Lower lobe of right lung (tissue), 2 donors: ENCODE measurements at regions not wholly inside any gene's neighbourhood (a gene's known extent, or its start where the extent isn't known, plus 50 kb on each side); places are given as distances from the start of the nearest gene placed in this dataset.

Source experiments
- ATAC-seq, 2 donors: fragments of 200-7000 bp; cut with Tn5 transposase; one replicate each; pipeline ENCODE4 v1.9.1; 2020 to 2022; ENCODE audit warnings: mild to moderate bottlenecking in 2 of 2, moderate library complexity in 2 of 2
- DNase-seq: peaks from one replicate; pipeline ENCODE4 v3.0.0-alpha.2; 2020
- H3K27ac ChIP-seq: fragments of 200-600 bp; one replicate; pipeline ENCODE4 v1.8.0; 2022
- H3K27me3 ChIP-seq: fragments of 200-600 bp; one replicate; pipeline ENCODE4 v1.8.0; 2022; ENCODE audit warnings: low read depth
- H3K36me3 ChIP-seq: fragments of 200-600 bp; one replicate; pipeline ENCODE4 v1.8.0; 2022; ENCODE audit warnings: mild to moderate bottlenecking
- H3K4me1 ChIP-seq: fragments of 200-600 bp; one replicate; pipeline ENCODE4 v1.8.0; 2022
- H3K4me3 ChIP-seq: fragments of 200-600 bp; one replicate; pipeline ENCODE4 v1.8.0; 2022; ENCODE audit warnings: mild to moderate bottlenecking
- H3K9me3 ChIP-seq: fragments of 200-600 bp; one replicate; pipeline ENCODE4 v1.8.0; 2022
- CTCF ChIP-seq: fragments of 200-600 bp; IDR thresholded peaks from one replicate; pipeline ENCODE4 v1.8.0; 2022; ENCODE audit warnings: antibody characterized with exemption, mild to moderate bottlenecking
- intact Hi-C: fragments of 100-400 bp; cut with DNase I; formaldehyde crosslinking; loops from one replicate; pipeline ENCODE4 v1.11.0; 2022
- donor health status: DM: no; HTN: yes; CAD: no; lungs with severe emphysema.

- H3K36me3 ChIP-seq = no peaks in the 10 kb centered on the region
- TF ChIP-seq CTCF = no peak
- H3K4me3 ChIP-seq = no peak overlapping the region
- no peak overlapping the region for H3K27ac ChIP-seq
- H3K4me1 ChIP-seq = no peaks in the 10 kb centered on the region
- intact Hi-C loops = no loop called here
- peaks cover 2% of the 10 kb centered on the region for H3K9me3 ChIP-seq
- ATAC-seq (no peak), DNase-seq (no peak)
- H3K27me3 ChIP-seq = no peaks in the 10 kb centered on the region
These were observed 306.8 kb upstream of the TMC3 start for GRCh38 chr15:81680829-81681228.

- Histone ChIP-seq H3K36me3 (no peaks in the 10 kb centered on the region), H3K9me3 (no peaks in the 10 kb centered on the region), H3K27me3 (no peaks in the 10 kb centered on the region), H3K4me3 (no peak overlapping the region), H3K4me1 (no peaks in the 10 kb centered on the region), H3K27ac (no peak overlapping the region)
- intact Hi-C loops = no loop called here
- no peak for DNase-seq
- no peak for TF ChIP-seq CTCF
- no peak for ATAC-seq
These were observed 292.8 kb upstream of the TMC3 start for GRCh38 chr15:81666839-81667238.

- no peaks in the 10 kb centered on the region for H3K36me3 ChIP-seq
- H3K27me3 ChIP-seq = no peaks in the 10 kb centered on the region
- no peak for TF ChIP-seq CTCF
- ATAC-seq (no peak), DNase-seq (no peak)
- H3K4me1 ChIP-seq = no peaks in the 10 kb centered on the region
- no peaks in the 10 kb centered on the region for H3K9me3 ChIP-seq
- intact Hi-C loops = no loop called here
- no peak overlapping the region for H3K27ac ChIP-seq
- no peak overlapping the region for H3K4me3 ChIP-seq
These were observed 287.0 kb upstream of the TMC3 start for GRCh38 chr15:81660976-81661375.

GRCh38 chr15:81653259-81653658 lies 279.2 kb upstream of the TMC3 start:
- no peak for ATAC-seq

GRCh38 chr15:81645470-81645869 lies 271.5 kb upstream of the TMC3 start:
- intact Hi-C loops = no loop called here
- Histone ChIP-seq H3K9me3 (no peaks in the 10 kb centered on the region), H3K4me3 (no peak overlapping the region), H3K27me3 (no peaks in the 10 kb centered on the region), H3K4me1 (no peaks in the 10 kb centered on the region), H3K36me3 (no peaks in the 10 kb centered on the region), H3K27ac (no peak overlapping the region)
- DNase-seq = no peak
- ATAC-seq = no peak
- no peak for TF ChIP-seq CTCF

More at GRCh38 chr15:81653259-81653658, 279.2 kb upstream of the TMC3 start:
- Histone ChIP-seq H3K27ac (no peak overlapping the region), H3K4me1 (no peaks in the 10 kb centered on the region), H3K9me3 (no peaks in the 10 kb centered on the region), H3K36me3 (no peaks in the 10 kb centered on the region), H3K27me3 (no peaks in the 10 kb centered on the region), H3K4me3 (no peak overlapping the region)
- DNase-seq = no peak
- no peak for TF ChIP-seq CTCF
- intact Hi-C loops = no loop called here

- intact Hi-C loops = no loop called here
- H3K36me3 ChIP-seq = no peaks in the 10 kb centered on the region
These were observed 269.8 kb upstream of the TMC3 start for GRCh38 chr15:81643771-81644170.

More at GRCh38 chr15:81643771-81644170, 269.8 kb upstream of the TMC3 start:
- ATAC-seq = no peak
- Histone ChIP-seq H3K9me3 (no peaks in the 10 kb centered on the region), H3K4me3 (no peak overlapping the region), H3K27me3 (no peaks in the 10 kb centered on the region), H3K4me1 (no peaks in the 10 kb centered on the region), H3K27ac (no peak overlapping the region)
- DNase-seq = no peak
- no peak for TF ChIP-seq CTCF
